Retinal pigment epithelial cell (primary cell): ENCODE measurements at regions not wholly inside any gene's neighbourhood (a gene's known extent, or its start where the extent isn't known, plus 50 kb on each side); places are given as distances from the start of the nearest gene placed in this dataset.

ENCODE experiments used
- DNase-seq: peaks from one replicate; pipeline ENCODE4 v3.0.0-alpha.2; 2010; ENCODE audit warnings: low read depth
- H3K4me3 ChIP-seq: 2 replicates; pipeline ENCODE4 v1.5.1; 2011; ENCODE audit warnings: mild to moderate bottlenecking, low read length, control low read depth, moderate library complexity
- TF ChIP-seq, protein P1 (sequence below): conservative IDR thresholded peaks from 2 replicates; pipeline ENCODE4 v1.5.1; 2011; ENCODE audit warnings: low read depth, low read length, control low read depth, inconsistent platforms

DNA sequence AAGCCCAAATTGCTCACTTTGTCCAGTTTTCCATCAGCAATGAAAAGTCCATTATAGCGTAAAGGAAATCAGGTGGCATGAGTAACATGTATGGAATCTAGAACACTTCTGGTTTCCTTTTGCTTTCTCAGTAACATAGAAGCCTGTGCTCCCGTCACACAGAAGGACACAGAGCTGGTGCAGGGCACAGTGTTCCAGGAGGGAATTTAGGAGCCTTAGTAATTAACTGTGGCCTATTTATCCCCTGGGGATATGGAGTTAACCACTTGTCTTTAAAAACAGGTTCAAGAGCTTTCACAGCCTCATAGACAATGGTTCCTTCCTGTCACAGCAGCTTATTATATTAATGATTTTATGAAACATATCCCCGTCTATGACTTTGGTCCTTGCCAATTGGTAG lies 189.9 kb downstream of the NEBL start:
- TF ChIP-seq, protein P1, sequence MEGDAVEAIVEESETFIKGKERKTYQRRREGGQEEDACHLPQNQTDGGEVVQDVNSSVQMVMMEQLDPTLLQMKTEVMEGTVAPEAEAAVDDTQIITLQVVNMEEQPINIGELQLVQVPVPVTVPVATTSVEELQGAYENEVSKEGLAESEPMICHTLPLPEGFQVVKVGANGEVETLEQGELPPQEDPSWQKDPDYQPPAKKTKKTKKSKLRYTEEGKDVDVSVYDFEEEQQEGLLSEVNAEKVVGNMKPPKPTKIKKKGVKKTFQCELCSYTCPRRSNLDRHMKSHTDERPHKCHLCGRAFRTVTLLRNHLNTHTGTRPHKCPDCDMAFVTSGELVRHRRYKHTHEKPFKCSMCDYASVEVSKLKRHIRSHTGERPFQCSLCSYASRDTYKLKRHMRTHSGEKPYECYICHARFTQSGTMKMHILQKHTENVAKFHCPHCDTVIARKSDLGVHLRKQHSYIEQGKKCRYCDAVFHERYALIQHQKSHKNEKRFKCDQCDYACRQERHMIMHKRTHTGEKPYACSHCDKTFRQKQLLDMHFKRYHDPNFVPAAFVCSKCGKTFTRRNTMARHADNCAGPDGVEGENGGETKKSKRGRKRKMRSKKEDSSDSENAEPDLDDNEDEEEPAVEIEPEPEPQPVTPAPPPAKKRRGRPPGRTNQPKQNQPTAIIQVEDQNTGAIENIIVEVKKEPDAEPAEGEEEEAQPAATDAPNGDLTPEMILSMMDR: no peak

DNA sequence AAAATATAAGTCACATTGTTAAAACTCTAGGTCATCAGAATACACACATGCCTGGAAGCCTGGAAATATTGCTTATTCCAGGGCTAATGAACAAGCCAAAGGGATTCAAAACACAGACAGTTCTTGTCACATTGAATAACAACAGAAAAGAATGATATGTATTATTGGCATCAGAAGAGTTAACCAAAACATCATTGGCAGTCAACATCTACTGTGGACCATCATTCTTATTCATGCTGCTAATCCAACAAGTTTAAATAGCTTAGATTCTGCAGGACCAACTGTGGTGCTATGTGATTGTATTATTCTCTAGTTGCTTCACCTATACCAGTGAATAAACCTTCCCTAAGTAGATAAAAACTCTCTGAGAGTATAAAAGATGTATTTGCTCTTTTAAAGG lies 198.3 kb downstream of the NEBL start:
- no peak overlapping the region for H3K4me3 ChIP-seq
- TF ChIP-seq, protein P1: no peak
- DNase-seq: no peak

More for the DNA sequence above, 189.9 kb downstream of the NEBL start:
- no peak overlapping the region for H3K4me3 ChIP-seq
- DNase-seq: no peak

DNA sequence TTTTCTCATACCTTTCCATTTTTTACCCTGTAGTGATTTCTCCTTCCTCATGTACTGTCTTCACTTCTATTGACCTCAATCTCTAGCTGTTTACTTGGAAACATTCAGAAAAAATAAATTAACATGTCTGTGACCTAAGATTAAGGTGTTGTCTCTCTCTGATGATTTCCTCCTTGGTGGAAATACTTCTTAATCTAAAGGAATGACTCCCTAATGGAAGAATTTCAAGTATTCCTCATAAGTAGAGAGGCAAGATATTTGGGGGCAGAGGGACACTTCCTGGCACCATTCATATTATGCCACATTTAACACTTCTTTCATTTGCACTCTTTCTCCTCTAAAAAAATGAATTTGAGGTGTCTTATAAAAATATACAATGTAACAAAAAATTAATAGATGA lies 202.8 kb downstream of the NEBL start:
- DNase-seq: no peak
- H3K4me3 ChIP-seq: no peak overlapping the region
- TF ChIP-seq, protein P1: no peak

DNA sequence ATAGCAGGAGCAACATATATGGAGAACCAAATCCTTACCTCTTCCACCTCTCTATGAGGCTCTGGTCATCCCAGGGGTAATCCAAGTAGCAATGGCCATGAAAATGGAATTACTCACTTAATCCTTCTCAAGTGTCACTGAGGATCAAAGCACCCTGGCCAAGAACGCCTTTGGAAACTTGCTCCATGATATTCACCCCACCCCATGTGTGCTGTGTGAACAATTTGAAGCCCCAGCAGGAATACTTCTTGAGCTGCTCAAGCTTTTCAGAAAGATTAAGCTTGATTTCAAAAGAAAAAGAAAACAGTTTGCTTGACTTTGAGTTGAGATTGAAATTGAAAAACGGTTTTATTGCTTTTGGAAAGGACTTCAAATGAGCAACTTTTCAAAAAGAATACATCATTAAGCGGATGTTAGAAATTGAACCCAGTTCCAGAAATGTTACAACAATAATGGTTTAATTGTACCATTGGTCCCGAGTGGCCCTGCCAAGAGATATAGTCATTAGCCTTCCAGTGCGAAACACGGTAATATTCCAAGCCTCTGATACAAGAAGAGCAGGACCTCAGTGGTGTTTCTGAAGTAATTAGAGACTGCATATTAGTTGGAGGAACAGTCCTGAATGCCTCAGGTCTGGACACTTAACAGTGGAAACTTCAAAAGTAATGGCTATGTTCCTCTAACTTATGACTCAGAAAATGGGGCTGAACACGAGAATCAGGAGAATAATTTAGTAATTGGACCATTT lies 208.1 kb downstream of the NEBL start:
- DNase-seq: no peak
- TF ChIP-seq, protein P1: no peak
- no peak overlapping the region for H3K4me3 ChIP-seq

DNA sequence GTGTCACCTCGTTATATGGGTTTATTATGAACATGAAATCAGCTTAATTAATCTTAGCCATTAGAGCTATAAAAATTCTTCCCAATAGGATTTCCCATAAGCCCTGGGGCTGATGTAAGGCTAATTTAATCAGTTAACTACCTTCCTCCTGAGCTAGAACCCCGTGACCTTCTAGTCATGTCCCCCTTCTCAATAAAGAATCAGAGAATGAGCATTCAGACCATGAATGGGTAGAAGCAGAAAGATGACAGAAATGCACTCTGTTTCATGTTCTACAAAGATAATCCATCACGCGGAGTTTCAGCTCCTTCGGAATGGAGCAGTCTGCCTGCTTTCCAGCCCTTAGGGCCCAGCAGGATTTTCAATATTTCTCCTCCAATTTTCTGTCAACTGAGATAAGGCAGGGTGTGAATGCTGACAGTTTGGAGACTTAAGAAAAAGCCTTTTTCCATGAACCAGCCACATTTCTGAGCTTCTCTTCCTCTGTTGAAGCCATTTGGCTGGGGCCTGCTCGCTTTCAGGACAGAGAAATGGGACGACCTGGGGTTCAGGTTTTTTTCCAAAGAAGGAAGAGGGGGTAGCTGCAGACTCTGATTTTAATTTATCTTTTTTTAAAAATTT lies 211.0 kb downstream of the NEBL start:
- DNase-seq: no peak
- TF ChIP-seq, protein P1: no peak
- no peak overlapping the region for H3K4me3 ChIP-seq

DNA sequence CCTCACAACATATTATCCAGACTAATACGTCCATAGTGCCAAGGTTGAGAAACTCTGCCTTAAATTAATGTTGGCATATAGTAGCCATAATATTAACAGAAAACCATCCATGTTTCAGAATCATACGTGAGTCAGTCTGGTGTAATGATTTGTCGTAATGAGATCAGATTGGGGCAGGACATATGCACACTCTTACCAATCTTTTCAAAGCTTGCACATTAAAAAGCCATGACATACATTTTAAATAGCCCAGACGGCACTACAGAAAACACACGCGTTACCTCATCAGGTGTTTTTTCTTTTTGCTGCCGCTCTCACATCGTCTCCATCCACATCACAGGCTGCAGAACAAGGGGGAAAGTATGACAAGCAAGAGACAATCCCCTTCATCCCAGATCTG lies 211.6 kb downstream of the NEBL start:
- TF ChIP-seq, protein P1: no peak
- DNase-seq: no peak
- H3K4me3 ChIP-seq: no peak overlapping the region

DNA sequence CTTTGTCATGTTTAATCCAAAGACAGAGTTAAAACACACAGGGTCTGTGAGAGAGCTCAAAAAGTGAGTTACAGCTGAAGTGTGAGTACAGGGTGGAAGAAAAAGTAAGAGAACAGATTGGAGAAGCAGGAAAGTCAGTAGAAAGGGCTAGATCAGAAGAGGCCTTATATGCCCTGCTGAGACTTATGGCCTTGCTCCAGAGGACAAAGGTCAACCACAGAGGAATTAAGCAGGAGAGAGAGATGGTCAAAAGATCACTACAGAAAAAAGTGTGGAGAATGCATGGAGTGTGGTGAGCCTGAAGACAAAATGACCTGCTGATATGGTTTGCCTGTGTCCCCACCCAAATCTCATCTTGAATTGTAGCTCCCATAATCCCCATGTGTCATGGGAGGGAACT lies 213.8 kb downstream of the NEBL start:
- H3K4me3 ChIP-seq: no peak overlapping the region
- TF ChIP-seq, protein P1: no peak
- DNase-seq: no peak
